GM21786 (cell line): ENCODE measurements at regions not wholly inside any gene's neighbourhood (a gene's known extent, or its start where the extent isn't known, plus 50 kb on each side); places are given as distances from the start of the nearest gene placed in this dataset.

Source experiments
- ATAC-seq: cut with Tn5 transposase; IDR thresholded peaks from one replicate; pipeline ENCODE4 v1.9.1; 2021; ENCODE audit not compliant: unreplicated experiment

DNA sequence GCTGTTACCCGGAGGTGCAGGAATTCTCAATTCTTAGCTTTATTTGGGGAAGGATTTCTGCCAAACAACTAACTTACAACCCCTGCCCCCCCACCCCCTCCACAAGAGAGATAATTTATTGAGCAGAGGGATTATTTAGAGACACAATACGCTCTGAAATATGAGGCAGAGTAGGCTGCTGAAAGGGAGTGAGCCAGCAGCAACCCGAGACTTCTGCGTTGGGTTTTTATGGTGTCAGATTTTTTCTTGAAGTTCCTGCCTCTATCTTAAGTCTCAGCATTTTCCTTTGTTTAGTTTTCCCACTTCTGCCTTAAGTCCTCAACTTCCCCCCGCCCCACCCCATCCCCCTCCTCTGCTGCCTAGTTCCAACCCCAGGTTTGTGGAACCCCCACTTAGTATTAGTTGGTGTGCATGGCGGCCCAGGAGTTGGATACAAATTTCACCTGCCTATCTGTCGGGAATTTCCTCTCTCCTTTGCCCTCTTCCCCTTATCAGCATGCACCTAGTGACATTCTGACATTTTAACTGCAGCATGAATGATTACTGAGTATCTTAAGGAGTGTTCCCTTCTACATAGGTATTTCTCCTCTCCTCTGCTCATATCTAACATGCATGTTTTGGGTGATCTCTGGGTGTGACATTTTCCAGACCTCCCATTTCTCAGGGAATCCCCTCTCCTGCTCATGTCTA, 1635.9 kb upstream of the LRRTM1 start:
- no peak for ATAC-seq

DNA sequence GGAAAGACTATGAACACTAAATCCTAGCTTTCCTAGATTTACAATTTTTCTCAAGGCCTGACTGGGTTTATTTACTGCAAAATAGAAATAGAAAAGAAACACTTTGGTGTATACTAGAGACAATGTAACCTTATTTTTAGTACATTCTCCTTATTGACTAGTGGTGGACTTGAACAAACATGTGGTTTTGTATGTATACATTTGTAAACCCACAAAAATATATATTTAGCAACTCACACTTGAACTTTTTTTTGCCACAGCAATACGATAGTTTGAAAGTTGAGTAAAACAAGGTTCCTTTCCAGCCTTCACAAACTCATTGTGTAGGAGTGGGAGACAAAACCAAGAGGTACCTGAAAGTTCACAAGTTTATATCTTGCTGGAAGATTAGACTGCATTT, 1633.4 kb upstream of the LRRTM1 start:
- ATAC-seq: no peak

GRCh38 chr2:81903534-81903933, 1599.0 kb upstream of the LRRTM1 start:
- ATAC-seq: no peak

DNA sequence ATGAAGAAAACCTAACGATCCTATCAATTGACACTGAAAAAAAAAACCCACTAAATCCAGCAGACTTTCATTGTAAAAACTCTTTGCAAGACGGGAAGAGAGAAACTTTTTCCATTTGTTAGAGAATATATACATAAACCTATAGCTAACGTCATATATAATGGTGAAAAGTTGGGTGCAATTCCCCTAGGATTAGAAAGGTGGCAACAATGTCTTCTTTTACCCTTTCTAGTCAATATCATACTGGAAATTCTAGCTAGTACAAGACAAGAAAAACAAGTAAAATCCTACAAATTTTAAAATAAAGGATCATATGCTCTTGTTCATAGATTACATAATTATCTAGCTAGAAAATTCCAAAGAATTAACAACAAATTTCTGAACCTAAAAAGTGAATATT, 1596.5 kb upstream of the LRRTM1 start:
- no peak for ATAC-seq

- ATAC-seq: no peak
Measured at GRCh38 chr2:81895620-81896250, 1591.2 kb upstream of the LRRTM1 start.

GRCh38 chr2:81894451-81894990, 1590.0 kb upstream of the LRRTM1 start:
- ATAC-seq: no peak

DNA sequence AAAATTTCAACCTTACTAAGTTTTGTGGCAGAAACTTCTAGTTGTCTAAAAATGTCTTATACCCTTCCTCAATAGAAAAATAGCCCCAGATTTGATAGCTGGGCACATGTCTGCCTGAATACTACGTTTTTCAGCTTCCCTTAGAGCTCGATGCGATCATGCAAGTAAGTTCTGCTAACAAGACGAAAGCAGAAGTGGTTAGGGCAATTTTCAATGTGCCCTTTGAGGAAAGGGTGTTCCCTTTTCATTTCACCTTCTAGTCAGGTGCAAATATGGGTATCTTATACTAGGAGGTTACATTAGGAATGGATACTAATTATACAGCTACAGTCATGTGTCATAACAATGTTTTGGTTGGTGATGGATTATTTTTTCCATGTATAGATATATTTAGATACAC, 1572.1 kb upstream of the LRRTM1 start:
- no peak for ATAC-seq

GRCh38 chr2:81872006-81872405, 1567.5 kb upstream of the LRRTM1 start:
- no peak for ATAC-seq

DNA sequence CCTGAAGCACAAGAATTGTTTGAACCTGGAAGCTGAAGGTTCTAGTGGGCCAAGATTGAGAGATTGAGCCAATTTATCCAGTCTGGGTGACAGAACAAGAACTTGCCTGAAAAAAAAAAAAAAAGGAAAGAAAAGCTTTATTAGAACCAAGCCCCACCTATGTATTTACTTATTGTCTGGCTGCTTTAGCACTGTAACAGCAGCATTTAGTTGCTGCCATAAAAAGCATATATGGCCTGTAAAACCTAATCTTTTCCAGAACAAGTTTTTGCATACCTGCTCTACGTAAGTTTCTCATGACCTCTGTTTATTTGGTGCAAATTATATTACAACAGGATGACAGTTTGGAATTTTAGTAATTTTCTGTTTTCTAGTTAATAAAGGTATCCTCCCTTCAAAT, 1565.6 kb upstream of the LRRTM1 start:
- ATAC-seq: no peak

DNA sequence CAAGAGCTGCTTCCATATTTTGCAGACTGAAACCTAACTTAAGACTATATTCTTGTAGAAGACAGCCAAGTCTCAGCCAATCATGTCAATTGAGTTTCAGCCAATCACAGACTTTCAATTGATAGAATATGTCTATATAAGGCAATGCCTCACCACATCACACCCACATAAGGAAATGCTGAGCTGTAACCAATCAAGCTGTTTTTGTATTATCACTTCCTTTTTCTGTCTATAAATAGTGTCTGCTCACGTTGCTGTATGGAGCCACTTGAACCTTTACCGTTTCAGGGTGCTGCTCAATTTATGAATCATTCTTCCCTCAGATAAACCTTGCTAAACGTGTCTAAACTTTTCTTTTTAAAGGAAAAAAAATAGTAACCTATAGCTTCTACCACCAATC, 1554.4 kb upstream of the LRRTM1 start:
- no peak for ATAC-seq

GRCh38 chr2:81853341-81853740, 1548.8 kb upstream of the LRRTM1 start:
- no peak for ATAC-seq

GRCh38 chr2:81852651-81853050, 1548.1 kb upstream of the LRRTM1 start:
- no peak for ATAC-seq

GRCh38 chr2:81839780-81840179, 1535.2 kb upstream of the LRRTM1 start:
- ATAC-seq: no peak

- no peak for ATAC-seq
Measured at GRCh38 chr2:81835321-81836000, 1530.9 kb upstream of the LRRTM1 start.

DNA sequence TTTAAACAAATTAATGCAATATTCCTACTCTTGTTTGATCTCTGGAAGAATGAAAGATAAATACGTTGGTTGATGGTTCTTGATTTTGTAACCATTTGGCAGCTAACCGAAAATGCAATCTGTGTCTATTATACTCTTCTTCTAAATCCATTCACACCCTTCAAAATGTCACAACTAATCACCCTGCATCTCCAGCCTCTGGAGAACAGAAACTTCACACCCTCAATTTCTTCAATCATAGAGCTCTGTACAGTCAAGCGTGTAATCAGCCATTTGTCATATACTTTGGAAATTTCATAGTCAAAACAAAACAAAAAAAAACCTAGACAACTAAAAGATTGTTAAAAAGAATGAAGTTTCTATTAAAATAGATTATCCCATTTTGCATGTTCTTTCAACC, 1482.3 kb upstream of the LRRTM1 start:
- no peak for ATAC-seq

DNA sequence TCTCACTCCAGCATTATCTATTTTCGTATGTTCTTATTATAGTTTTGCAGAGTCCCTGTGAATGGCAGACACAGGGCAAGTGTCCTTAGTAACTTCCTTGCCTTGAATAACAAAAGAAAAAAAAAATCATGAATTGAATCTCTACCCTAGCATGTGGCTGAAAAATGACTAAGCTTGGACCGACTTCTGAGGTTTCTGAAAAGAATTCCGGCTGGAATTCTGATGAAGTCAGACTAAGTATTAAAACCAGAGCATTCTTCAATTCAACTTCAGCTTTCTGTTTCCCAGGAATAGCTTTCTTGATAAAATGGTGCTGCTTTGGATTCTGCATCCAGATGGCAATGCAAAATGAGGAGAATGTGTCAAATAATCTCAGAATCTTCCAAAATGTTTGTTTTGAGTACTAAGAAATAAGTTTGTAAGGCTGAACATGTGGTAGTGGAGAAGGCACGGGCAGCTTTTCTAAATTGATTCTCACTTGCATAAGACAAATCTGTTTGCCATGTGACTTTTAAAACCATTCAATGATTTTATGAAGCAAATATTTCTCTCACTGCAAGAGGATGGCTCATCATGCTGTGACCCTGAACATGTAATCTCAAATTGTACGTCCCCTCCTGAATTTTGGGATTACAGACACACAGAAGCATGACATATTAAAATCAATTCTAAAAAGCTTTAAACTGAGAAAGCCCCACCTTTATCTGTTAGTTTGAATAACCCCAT, 1462.8 kb upstream of the LRRTM1 start:
- ATAC-seq: no peak

DNA sequence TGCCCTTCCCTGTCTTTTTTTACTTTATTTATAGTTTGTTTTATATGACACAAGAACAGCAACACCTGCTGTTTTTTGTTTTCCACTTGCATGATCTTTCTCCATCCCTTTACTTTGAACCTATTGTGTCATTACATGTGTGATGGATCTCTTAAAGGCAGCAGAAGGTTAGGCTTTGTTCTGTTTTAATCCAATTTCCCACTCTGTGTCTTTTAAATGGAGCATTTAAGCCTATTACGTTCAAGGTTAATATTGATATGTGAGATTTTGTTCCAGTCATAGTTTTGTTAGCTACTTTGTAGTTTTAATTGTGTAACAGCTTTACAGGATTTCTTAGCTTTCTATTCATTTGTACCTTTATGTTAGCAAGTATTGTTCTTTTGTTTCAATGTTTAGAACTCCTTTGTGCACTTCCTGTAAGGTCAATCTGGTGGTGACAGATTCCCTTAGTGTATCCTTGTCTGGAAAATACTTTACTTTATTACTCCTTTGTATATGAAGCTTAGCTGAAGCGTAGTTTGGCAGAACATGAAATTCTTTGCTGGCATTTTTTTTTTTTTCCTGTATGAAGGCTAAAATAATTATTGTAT, 1443.0 kb upstream of the LRRTM1 start:
- ATAC-seq: no peak

GRCh38 chr2:81739966-81740365, 1435.4 kb upstream of the LRRTM1 start:
- no peak for ATAC-seq

GRCh38 chr2:81734981-81735380, 1430.4 kb upstream of the LRRTM1 start:
- ATAC-seq: no peak

DNA sequence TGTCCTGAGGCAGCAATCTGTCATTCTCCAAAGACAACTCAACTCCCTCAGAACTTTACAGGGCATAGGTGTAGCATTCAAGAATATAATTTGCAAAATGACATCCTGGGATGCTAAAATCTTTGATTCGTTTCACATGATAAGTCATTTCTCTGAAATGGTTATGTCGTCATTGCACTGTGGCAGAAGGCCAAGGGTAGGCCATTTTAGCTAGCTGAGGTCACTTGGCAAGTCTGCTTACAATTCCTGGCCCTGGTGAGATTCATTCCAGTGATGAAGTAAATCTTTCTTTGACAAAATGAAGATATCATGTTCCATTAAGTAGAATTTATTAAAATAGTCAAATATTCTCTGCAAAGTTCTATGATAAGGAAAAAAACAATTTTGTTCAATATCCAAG, 1410.3 kb upstream of the LRRTM1 start:
- ATAC-seq: no peak

- no peak for ATAC-seq
Measured at GRCh38 chr2:81706856-81707255, 1402.3 kb upstream of the LRRTM1 start.
